ENCODE measurements at regions not wholly inside any gene's neighbourhood (a gene's known extent, or its start where the extent isn't known, plus 50 kb on each side); places are given as distances from the start of the nearest gene placed in this dataset.

GRCh38 chr4:159017323-159018026 lies 85.4 kb upstream of the RAPGEF2 start:
- Histone ChIP-seq H3K27me3 (ENCODE audit: control insufficient read depth, insufficient read depth, low read length, poor library complexity, severe bottlenecking) (peaks cover 71% of the 10 kb centered on the region), H3K4me1 (ENCODE audit: control insufficient read depth, insufficient read depth, low read length) (peaks cover 3% of the 10 kb centered on the region), H3K9ac (ENCODE audit: extremely low read depth, low read length, poor library complexity, severe bottlenecking) (no peak overlapping the region), H3K9me3 (ENCODE audit: control insufficient read depth, low read length) (no peaks in the 10 kb centered on the region), H3K27ac (ENCODE audit: low read depth, low read length) (no peak overlapping the region), H3K4me3 (ENCODE audit: low read length) (no peak overlapping the region), H3K36me3 (ENCODE audit: control insufficient read depth, insufficient read depth, low read length) (no peaks in the 10 kb centered on the region)
- Mint-ChIP-seq H3K4me1 (peaks cover 25% of the 10 kb centered on the region), H3K4me3 (no peak overlapping the region), H3K9me3 (no peaks in the 10 kb centered on the region), H3K27me3 (ENCODE audit: insufficient read depth) (peaks cover 49% of the 10 kb centered on the region), H3K36me3 (ENCODE audit: low read depth) (no peaks in the 10 kb centered on the region), H3K27ac (no peak overlapping the region)
- 73 to 75% methylated on average over 4 to 5 of the region's 5 CpGs for WGBS, 2 experiments (ENCODE audit: insufficient coverage in 1 of 2, insufficient read length in 1 of 2)
- DNase-seq: no peak
- TF ChIP-seq CTCF (conservative IDR thresholded peaks at IDR 0.05): no peak

- H3K9me3 ChIP-seq (ENCODE audit: control insufficient read depth, low read length): no peaks in the 10 kb centered on the region
- H3K4me1 ChIP-seq (ENCODE audit: control insufficient read depth, insufficient read depth, low read length): peaks cover 3% of the 10 kb centered on the region
- peaks cover 72% of the 10 kb centered on the region for H3K27me3 ChIP-seq (ENCODE audit: control insufficient read depth, insufficient read depth, low read length, poor library complexity, severe bottlenecking)
- H3K9ac ChIP-seq (ENCODE audit: extremely low read depth, low read length, poor library complexity, severe bottlenecking): no peak overlapping the region
- Mint-ChIP-seq H3K36me3 (ENCODE audit: low read depth) (no peaks in the 10 kb centered on the region), H3K4me1 (peaks cover 25% of the 10 kb centered on the region), H3K27me3 (ENCODE audit: insufficient read depth) (peaks cover 49% of the 10 kb centered on the region), H3K4me3 (no peak overlapping the region), H3K27ac (no peak overlapping the region), H3K9me3 (no peaks in the 10 kb centered on the region)
- H3K36me3 ChIP-seq (ENCODE audit: control insufficient read depth, insufficient read depth, low read length): no peaks in the 10 kb centered on the region
- 93 to 100% methylated on average over 2 to 4 of the region's 4 CpGs for WGBS, 2 experiments (ENCODE audit: insufficient coverage in 1 of 2, insufficient read length in 1 of 2)
- no peak overlapping the region for H3K4me3 ChIP-seq (ENCODE audit: low read length)
- no peak for TF ChIP-seq CTCF (conservative IDR thresholded peaks at IDR 0.05)
- no peak for DNase-seq
- no peak overlapping the region for H3K27ac ChIP-seq (ENCODE audit: low read depth, low read length)
These were observed 84.7 kb upstream of the RAPGEF2 start for GRCh38 chr4:159018062-159018629.

GRCh38 chr4:159019356-159019755 lies 83.5 kb upstream of the RAPGEF2 start:
- no peak overlapping the region for H3K4me3 Mint-ChIP-seq
- DNase-seq: no peak
- Histone ChIP-seq H3K4me3 (ENCODE audit: low read length) (no peak overlapping the region), H3K4me1 (ENCODE audit: control insufficient read depth, insufficient read depth, low read length) (peaks cover 3% of the 10 kb centered on the region), H3K36me3 (ENCODE audit: control insufficient read depth, insufficient read depth, low read length) (no peaks in the 10 kb centered on the region), H3K9me3 (ENCODE audit: control insufficient read depth, low read length) (no peaks in the 10 kb centered on the region), H3K9ac (ENCODE audit: extremely low read depth, low read length, poor library complexity, severe bottlenecking) (no peak overlapping the region), H3K27ac (ENCODE audit: low read depth, low read length) (no peak overlapping the region), H3K27me3 (ENCODE audit: control insufficient read depth, insufficient read depth, low read length, poor library complexity, severe bottlenecking) (peaks cover 76% of the 10 kb centered on the region)
- peaks cover 35% of the 10 kb centered on the region for H3K4me1 Mint-ChIP-seq
- no peak overlapping the region for H3K27ac Mint-ChIP-seq
- no peaks in the 10 kb centered on the region for H3K9me3 Mint-ChIP-seq
- peaks cover 47% of the 10 kb centered on the region for H3K27me3 Mint-ChIP-seq (ENCODE audit: insufficient read depth)
- WGBS, 2 experiments (ENCODE audit: insufficient coverage in 1 of 2, insufficient read length in 1 of 2): 89 to 100% methylated on average over 1 to 5 of the region's 5 CpGs
- H3K36me3 Mint-ChIP-seq (ENCODE audit: low read depth): no peaks in the 10 kb centered on the region
- no peak for TF ChIP-seq CTCF (conservative IDR thresholded peaks at IDR 0.05)
